ENCODE measurements at regions not wholly inside any gene's neighbourhood (a gene's known extent, or its start where the extent isn't known, plus 50 kb on each side); places are given as distances from the start of the nearest gene placed in this dataset.

DNA sequence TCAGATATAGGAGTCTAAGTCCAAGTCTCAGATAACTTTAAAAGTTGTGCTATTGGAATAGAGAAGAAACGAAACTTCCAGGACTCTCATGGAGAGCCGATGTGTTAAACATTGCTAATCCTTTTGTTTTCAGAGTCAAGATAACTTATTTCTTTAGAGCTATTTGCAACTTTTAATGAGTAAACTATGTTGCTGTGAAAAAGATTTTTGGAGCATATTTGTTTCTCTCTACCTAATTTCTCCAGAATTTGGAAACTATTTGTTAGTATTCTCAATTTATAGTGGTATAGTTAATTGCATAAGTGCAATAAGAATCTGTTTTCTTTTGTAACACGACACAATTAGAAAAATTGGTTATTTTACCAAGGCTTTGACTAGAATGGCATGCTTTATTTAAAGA, 588.9 kb downstream of the NTRK3 start:
- 81 to 88% (median 85%) methylated on average over 3 of the region's 3 CpGs for WGBS, 4 donors
- H3K4me1 ChIP-seq (replicated peaks in 1 of 2) = no peaks in the 10 kb centered on the region
- no peaks in the 10 kb centered on the region for H3K36me3 ChIP-seq (replicated peaks in 1 of 2)
- TF ChIP-seq POLR2A (IDR thresholded peaks at IDR 0.05) = no peak
- TF ChIP-seq, protein P1, sequence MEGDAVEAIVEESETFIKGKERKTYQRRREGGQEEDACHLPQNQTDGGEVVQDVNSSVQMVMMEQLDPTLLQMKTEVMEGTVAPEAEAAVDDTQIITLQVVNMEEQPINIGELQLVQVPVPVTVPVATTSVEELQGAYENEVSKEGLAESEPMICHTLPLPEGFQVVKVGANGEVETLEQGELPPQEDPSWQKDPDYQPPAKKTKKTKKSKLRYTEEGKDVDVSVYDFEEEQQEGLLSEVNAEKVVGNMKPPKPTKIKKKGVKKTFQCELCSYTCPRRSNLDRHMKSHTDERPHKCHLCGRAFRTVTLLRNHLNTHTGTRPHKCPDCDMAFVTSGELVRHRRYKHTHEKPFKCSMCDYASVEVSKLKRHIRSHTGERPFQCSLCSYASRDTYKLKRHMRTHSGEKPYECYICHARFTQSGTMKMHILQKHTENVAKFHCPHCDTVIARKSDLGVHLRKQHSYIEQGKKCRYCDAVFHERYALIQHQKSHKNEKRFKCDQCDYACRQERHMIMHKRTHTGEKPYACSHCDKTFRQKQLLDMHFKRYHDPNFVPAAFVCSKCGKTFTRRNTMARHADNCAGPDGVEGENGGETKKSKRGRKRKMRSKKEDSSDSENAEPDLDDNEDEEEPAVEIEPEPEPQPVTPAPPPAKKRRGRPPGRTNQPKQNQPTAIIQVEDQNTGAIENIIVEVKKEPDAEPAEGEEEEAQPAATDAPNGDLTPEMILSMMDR (IDR thresholded peaks at IDR 0.05) = no peak
- H3K27me3 ChIP-seq = no peaks in the 10 kb centered on the region
- no peak overlapping the region for H3K27ac ChIP-seq
- DNase-seq = no peak
- no peak overlapping the region for H3K4me3 ChIP-seq
- no peaks in the 10 kb centered on the region for H3K9me3 ChIP-seq (replicated peaks in 1 of 3)
- intact Hi-C loops (cut with DNase I) = no loop called here

DNA sequence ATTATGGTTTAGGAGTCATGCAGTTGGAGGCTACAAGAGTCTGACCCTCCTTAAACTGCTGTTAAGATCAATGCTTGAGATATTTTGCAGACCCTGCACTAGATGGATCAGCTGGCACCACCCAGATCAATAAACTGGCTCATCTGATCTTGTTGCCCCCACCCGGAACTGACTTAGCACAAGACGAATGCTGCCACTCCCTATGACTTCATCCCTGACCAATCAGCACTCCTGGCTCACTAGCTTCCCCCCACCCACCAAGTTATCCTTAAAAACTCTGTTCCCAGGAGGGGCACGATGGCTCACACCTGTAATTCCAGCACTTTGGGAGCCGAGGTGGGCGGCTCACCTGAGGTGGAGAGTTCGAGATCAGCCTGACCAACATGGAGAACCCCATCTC, 594.0 kb downstream of the NTRK3 start:
- Histone ChIP-seq H3K27ac (no peak overlapping the region), H3K36me3 (replicated peaks in 1 of 2) (no peaks in the 10 kb centered on the region), H3K9me3 (replicated peaks in 1 of 3) (no peaks in the 10 kb centered on the region), H3K4me3 (no peak overlapping the region), H3K27me3 (no peaks in the 10 kb centered on the region), H3K4me1 (replicated peaks in 1 of 2) (no peaks in the 10 kb centered on the region)
- TF ChIP-seq POLR2A (IDR thresholded peaks at IDR 0.05) = no peak
- TF ChIP-seq, protein P1 (IDR thresholded peaks at IDR 0.05) = no peak
- intact Hi-C loops (cut with DNase I) = no loop called here
- no peak for DNase-seq
- WGBS, 4 donors = 75 to 89% (median 84%) methylated on average over 6 of the region's 6 CpGs

DNA sequence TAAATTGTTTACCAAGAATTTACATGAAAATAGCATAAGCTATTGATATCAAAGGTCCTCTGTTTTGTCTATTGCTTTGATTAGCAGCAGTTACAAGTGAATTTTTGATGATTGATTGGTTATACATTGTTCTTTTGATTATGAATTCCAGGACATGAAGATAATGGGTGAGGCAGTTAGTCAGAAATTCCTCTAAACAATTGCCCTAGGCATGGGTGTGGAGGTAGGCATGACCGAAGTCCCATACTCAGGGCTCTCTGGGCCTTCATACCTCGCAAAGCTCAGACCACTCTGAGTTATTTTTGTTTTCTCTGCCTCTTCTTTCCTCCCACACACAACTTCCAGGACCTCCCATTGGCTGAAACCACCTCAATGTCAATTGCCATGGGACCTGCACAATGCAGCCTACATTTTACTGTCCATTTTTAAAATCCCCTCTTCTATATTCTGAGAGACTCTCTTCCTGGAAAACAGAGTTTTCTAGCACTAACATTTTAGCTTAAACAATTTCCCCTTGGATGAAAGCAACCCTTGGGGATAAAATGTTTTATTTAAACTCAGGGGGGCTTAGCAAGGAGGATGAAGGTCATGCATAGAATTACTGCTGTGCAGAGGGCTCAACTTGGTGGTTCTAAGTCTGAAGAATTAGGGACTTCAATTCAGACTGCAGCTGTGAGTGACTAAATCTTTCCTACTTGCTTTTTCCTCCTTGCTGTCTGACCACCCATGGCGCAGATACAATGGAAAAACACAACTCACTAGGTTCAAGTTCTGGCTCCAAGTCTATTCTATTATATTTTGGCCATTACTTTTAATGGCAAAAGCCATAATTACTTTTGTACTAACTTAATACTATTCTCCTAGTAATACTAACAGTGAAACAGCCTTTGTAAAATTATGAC, 594.8 kb downstream of the NTRK3 start:
- intact Hi-C loops (cut with DNase I) = no loop called here
- no peaks in the 10 kb centered on the region for H3K4me1 ChIP-seq (replicated peaks in 1 of 2)
- no peak for DNase-seq
- 81 to 90% (median 85%) methylated on average over 3 of the region's 3 CpGs for WGBS, 4 donors
- H3K36me3 ChIP-seq (replicated peaks in 1 of 2) = no peaks in the 10 kb centered on the region
- H3K27ac ChIP-seq = no peak overlapping the region
- no peaks in the 10 kb centered on the region for H3K9me3 ChIP-seq (replicated peaks in 1 of 3)
- no peaks in the 10 kb centered on the region for H3K27me3 ChIP-seq
- no peak overlapping the region for H3K4me3 ChIP-seq
- TF ChIP-seq POLR2A (IDR thresholded peaks at IDR 0.05) = no peak
- TF ChIP-seq, protein P1 (IDR thresholded peaks at IDR 0.05) = no peak

DNA sequence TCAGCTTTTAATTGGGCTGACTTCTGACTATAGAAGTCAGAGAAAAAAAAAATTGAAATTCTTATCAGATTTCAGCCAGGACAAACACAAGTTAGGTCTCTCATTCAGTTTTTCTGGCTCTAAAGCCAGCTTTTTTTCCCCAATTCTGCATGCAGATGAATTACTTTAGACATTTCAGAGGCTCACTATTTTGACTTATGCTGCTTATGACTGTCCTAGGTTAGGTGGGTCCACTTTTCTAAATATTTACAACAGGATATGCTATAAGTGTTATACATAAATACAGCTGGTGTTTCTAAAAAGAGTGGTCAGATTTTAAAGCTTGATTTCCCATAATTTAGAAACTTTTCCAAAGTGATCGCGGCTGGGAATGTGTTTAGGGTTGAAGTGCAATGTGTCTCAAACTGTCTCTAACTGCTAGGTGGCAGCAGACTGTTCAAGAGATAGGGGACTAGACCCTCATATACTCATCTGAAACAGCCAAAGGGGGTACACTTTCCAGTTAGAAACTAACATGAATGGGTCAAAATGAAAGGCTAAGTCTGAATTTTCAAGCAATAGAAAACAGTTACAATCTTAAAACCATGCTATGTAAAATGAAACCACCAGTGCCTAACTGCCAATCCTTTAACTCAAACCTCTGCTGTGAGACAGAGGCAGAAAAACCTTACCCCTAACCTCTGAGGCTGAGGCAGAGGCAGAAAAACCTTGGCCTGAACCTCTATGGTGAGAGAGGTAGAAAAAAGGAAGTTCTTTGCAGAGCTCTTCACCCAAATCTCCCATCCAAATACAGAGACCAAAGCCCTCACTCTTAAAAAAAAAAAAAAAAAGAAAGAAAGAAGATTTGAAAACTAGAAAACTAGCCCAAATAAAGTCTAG, 596.0 kb downstream of the NTRK3 start:
- intact Hi-C loops (cut with DNase I) = no loop called here
- WGBS, 4 donors = 59 to 66% (median 62%) methylated on average over 2 of the region's 2 CpGs
- Histone ChIP-seq H3K36me3 (replicated peaks in 1 of 2) (no peaks in the 10 kb centered on the region), H3K27me3 (no peaks in the 10 kb centered on the region), H3K27ac (no peak overlapping the region), H3K4me1 (replicated peaks in 1 of 2) (no peaks in the 10 kb centered on the region), H3K4me3 (no peak overlapping the region), H3K9me3 (replicated peaks in 1 of 3) (no peaks in the 10 kb centered on the region)
- no peak for TF ChIP-seq POLR2A (IDR thresholded peaks at IDR 0.05)
- TF ChIP-seq, protein P1 (IDR thresholded peaks at IDR 0.05) = no peak
- DNase-seq = no peak
